ENCODE measurements at regions not wholly inside any gene's neighbourhood (a gene's known extent, or its start where the extent isn't known, plus 50 kb on each side); places are given as distances from the start of the nearest gene placed in this dataset.

DNA sequence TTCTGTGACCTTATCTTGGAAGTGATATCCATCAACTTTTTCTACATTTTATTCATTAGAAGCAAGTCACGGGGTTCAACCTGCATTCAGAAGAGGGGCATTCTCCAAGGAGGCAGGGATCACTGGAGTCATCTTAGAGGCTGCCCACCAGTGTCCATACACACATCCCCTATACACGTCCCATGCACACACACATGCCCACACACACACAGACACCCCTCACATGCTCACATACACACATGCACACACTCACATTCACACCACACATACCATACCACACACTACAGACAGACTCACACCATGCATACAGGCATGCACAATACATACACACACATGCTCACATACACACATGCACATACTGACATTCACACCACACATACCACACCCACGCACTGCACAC, 884.7 kb downstream of the TBC1D22A start:
- TF ChIP-seq POLR2A (IDR thresholded peaks at IDR 0.05) (no peak), CTCF (IDR thresholded peaks at IDR 0.05) (no peak)

Measured in adrenal gland (tissue), 5 donors.